Stromal cell of bone marrow (primary cell): ENCODE measurements at regions not wholly inside any gene's neighbourhood (a gene's known extent, or its start where the extent isn't known, plus 50 kb on each side); places are given as distances from the start of the nearest gene placed in this dataset.
"Not testable (repeated sequence)": the region's sequence is repeated elsewhere in the genome, so short reads cannot be mapped to it uniquely, and the experiment has no call there.

Source experiments
- DNase-seq: peaks from one replicate; pipeline ENCODE4 v3.0.0-alpha.2; 2012; ENCODE audit warnings: low read depth

GRCh38 chr10:3959370-3960325 is 174.6 kb upstream of the KLF6 start:
- no peak for DNase-seq

- DNase-seq, result no peak
Observed at GRCh38 chr10:3958472-3958996, 173.5 kb upstream of the KLF6 start.

- no peak for DNase-seq
Observed at GRCh38 chr10:3955955-3956617, 171.1 kb upstream of the KLF6 start.

GRCh38 chr10:3955493-3955892 is 170.5 kb upstream of the KLF6 start:
- no peak for DNase-seq

GRCh38 chr10:3954615-3955014 is 169.6 kb upstream of the KLF6 start:
- DNase-seq, result no peak

- not testable (repeated sequence) for DNase-seq
Observed at GRCh38 chr10:3954007-3954406, 169.0 kb upstream of the KLF6 start.

GRCh38 chr10:3951993-3952392 is 167.0 kb upstream of the KLF6 start:
- DNase-seq, result no peak

GRCh38 chr10:3950676-3951275 is 165.8 kb upstream of the KLF6 start:
- no peak for DNase-seq

- no peak for DNase-seq
Observed at GRCh38 chr10:3949711-3950110, 164.7 kb upstream of the KLF6 start.

GRCh38 chr10:3948843-3949242 is 163.8 kb upstream of the KLF6 start:
- DNase-seq, result no peak

GRCh38 chr10:3946234-3947229 is 161.5 kb upstream of the KLF6 start:
- no peak for DNase-seq

- no peak for DNase-seq
Observed at GRCh38 chr10:3945026-3945425, 160.0 kb upstream of the KLF6 start.

GRCh38 chr10:3944591-3944990 is 159.6 kb upstream of the KLF6 start:
- DNase-seq, result no peak

- no peak for DNase-seq
Observed at GRCh38 chr10:3943695-3944257, 158.8 kb upstream of the KLF6 start.

- no peak for DNase-seq
Observed at GRCh38 chr10:3942937-3943489, 158.0 kb upstream of the KLF6 start.

GRCh38 chr10:3941676-3942075 is 156.7 kb upstream of the KLF6 start:
- DNase-seq, result no peak

- no peak for DNase-seq
Observed at GRCh38 chr10:3936422-3937040, 151.5 kb upstream of the KLF6 start.

- no peak for DNase-seq
Observed at GRCh38 chr10:3935933-3936359, 150.9 kb upstream of the KLF6 start.

GRCh38 chr10:3935141-3935540 is 150.1 kb upstream of the KLF6 start:
- DNase-seq, result peak; percentile 96

- DNase-seq, result no peak
Observed at GRCh38 chr10:3933733-3934132, 148.7 kb upstream of the KLF6 start.
